GM10266 (cell line): ENCODE measurements at regions not wholly inside any gene's neighbourhood (a gene's known extent, or its start where the extent isn't known, plus 50 kb on each side); places are given as distances from the start of the nearest gene placed in this dataset.

Experiments
- DNase-seq: peaks from one replicate; pipeline ENCODE4 v3.0.0; 2012; ENCODE audit errors: extremely low spot score
- CTCF ChIP-seq: IDR thresholded peaks from 2 replicates; pipeline ENCODE4 v1.5.1; 2012; ENCODE audit warnings: mild to moderate bottlenecking, low read depth; ENCODE audit not compliant: control insufficient read depth, insufficient read depth; ENCODE audit errors: missing control alignments

- no peak for DNase-seq
- no peak for TF ChIP-seq CTCF
Observed at GRCh38 chr6:133799043-133799442, 89.9 kb upstream of the TCF21 start.

- no peak for TF ChIP-seq CTCF
- DNase-seq = no peak
Observed at GRCh38 chr6:133802861-133803260, 86.1 kb upstream of the TCF21 start.

- no peak for TF ChIP-seq CTCF
Observed at GRCh38 chr6:133804265-133804664, 84.6 kb upstream of the TCF21 start.

GRCh38 chr6:133805876-133806275 is 83.0 kb upstream of the TCF21 start:
- no peak for DNase-seq
- TF ChIP-seq CTCF = no peak

More at GRCh38 chr6:133804265-133804664, 84.6 kb upstream of the TCF21 start:
- DNase-seq = no peak

GRCh38 chr6:133806382-133807140 is 82.4 kb upstream of the TCF21 start:
- no peak for TF ChIP-seq CTCF

GRCh38 chr6:133807501-133807900 is 81.4 kb upstream of the TCF21 start:
- no peak for TF ChIP-seq CTCF

More at GRCh38 chr6:133806382-133807140, 82.4 kb upstream of the TCF21 start:
- DNase-seq = no peak

GRCh38 chr6:133809406-133809805 is 79.5 kb upstream of the TCF21 start:
- no peak for TF ChIP-seq CTCF
- DNase-seq = no peak

More at GRCh38 chr6:133807501-133807900, 81.4 kb upstream of the TCF21 start:
- DNase-seq = no peak
